HCT116 (cell line): ENCODE measurements at regions not wholly inside any gene's neighbourhood (a gene's known extent, or its start where the extent isn't known, plus 50 kb on each side); places are given as distances from the start of the nearest gene placed in this dataset.

Experiments used
- ATAC-seq: fragments of 200-7000 bp; cut with Tn5 transposase; 2 replicates; pipeline ENCODE4 v1.9.1; 2020; ENCODE audit warnings: mild to moderate bottlenecking, moderate library complexity
- BruUV-seq: library from RNA; stranded (reverse); fragments of 400-500 nt; replicated peaks from 2 replicates; lab custom pipeline; 2021; lab: Mats Ljungman, UMichigan
- CTCF ChIA-PET: fragments of 300-600 bp; sonication (Branson Sonifier 250); formaldehyde crosslinking; loops from one replicate; lab custom pipeline; 2021; ENCODE audit warnings: antibody characterized with exemption; lab: Charles Lee
- POLR2A ChIA-PET: fragments of 300-600, 350-600 bp; sonication (Branson Sonifier 250); formaldehyde crosslinking; loops from one replicate; lab custom pipeline; 2021; ENCODE audit warnings: antibody characterized with exemption; lab: Charles Lee
- RAD21 ChIA-PET, 2 experiments: fragments of 300-600 bp; sonication (Branson Sonifier 250); formaldehyde crosslinking; loops; one replicate each; lab custom pipeline; 2023; ENCODE audit warnings: low total read pairs in 2 of 2; ENCODE audit not compliant: uncharacterized antibody in 2 of 2, unreplicated experiment in 2 of 2, low non-redundant PET in 1 of 2; lab: Charles Lee
- DNase-seq: peaks from one replicate; pipeline ENCODE4 v3.0.0-alpha.2; 2010; ENCODE audit warnings: low read depth, low spot score
- H2AFZ ChIP-seq: fragments of 200-600 bp; shearing (Covaris generic), sonication (generic); 2 replicates; pipeline ENCODE4 v1.6.1; 2017; ENCODE audit warnings: low read depth, mixed run types, mixed read lengths, antibody characterized with exemption, low read length; ENCODE audit not compliant: poor library complexity, severe bottlenecking
- H3K27ac ChIP-seq: 2 replicates; pipeline ENCODE4 v1.5.1; 2012; ENCODE audit warnings: low read depth, low read length
- H3K27me3 ChIP-seq: fragments of 200-600 bp; sonication (generic); 2 replicates; pipeline ENCODE4 v1.6.1; 2016; ENCODE audit warnings: mixed run types, low read length, mixed read lengths; ENCODE audit not compliant: insufficient read depth
- H3K36me3 ChIP-seq, 2 experiments: fragments of 200-500 bp in 1 of 2; fragments of 200-600 bp in 1 of 2; sonication (Bioruptor generic) in 1 of 2; sonication (generic) in 1 of 2; 2 replicates each; pipeline versions ENCODE4 v1.5.1 to v1.6.1; 2014 to 2016; ENCODE audit warnings: low read length in 2 of 2, inconsistent platforms in 1 of 2, mixed read lengths in 1 of 2, mixed run types in 1 of 2; ENCODE audit not compliant: insufficient read depth in 2 of 2, control insufficient read depth in 1 of 2
- H3K4me1 ChIP-seq, 2 experiments: fragments of 200-600 bp in 1 of 2; sonication (generic) in 1 of 2; 2 replicates each; pipeline versions ENCODE4 v1.5.1 to v1.6.1; 2012 to 2017; ENCODE audit warnings: low read length in 2 of 2, inconsistent platforms in 1 of 2, mild to moderate bottlenecking in 1 of 2, mixed read lengths in 1 of 2, mixed run types in 1 of 2, moderate library complexity in 1 of 2; ENCODE audit not compliant: insufficient read depth in 2 of 2, control insufficient read depth in 1 of 2
- H3K4me2 ChIP-seq: fragments of 200-600 bp; sonication (generic); 2 replicates; pipeline ENCODE4 v1.6.1; 2017; ENCODE audit warnings: mixed run types, low read length, mixed read lengths
- H3K4me3 ChIP-seq, 2 experiments: fragments of 200-600 bp in 1 of 2; sonication (generic) in 1 of 2; replicated peaks in 1 of 2; 2 replicates each; pipeline ENCODE4 v1.5.1; 2011 to 2016; ENCODE audit warnings: low read length in 2 of 2, control low read depth in 1 of 2, low read depth in 1 of 2, mild to moderate bottlenecking in 1 of 2, mixed read lengths in 1 of 2, mixed run types in 1 of 2
- H3K79me2 ChIP-seq: fragments of 200-600 bp; sonication (generic); 2 replicates; pipeline ENCODE4 v1.6.1; 2017; ENCODE audit warnings: mild to moderate bottlenecking, mixed run types, low read length, moderate library complexity, mixed read lengths; ENCODE audit not compliant: insufficient read depth
- H3K9ac ChIP-seq: fragments of 200-600 bp; sonication (generic); 2 replicates; pipeline ENCODE4 v1.6.1; 2016; ENCODE audit warnings: low read length, mixed read lengths
- H3K9me2 ChIP-seq: fragments of 200-600 bp; sonication (generic), shearing (Covaris generic); 2 replicates; pipeline ENCODE4 v1.6.1; 2017; ENCODE audit warnings: mixed run types, mild to moderate bottlenecking, moderate library complexity; ENCODE audit not compliant: insufficient read depth
- H3K9me3 ChIP-seq, 2 experiments: fragments of 200-500 bp in 1 of 2; fragments of 200-600 bp in 1 of 2; sonication (Bioruptor generic) in 1 of 2; sonication (generic) in 1 of 2; 2 replicates each; pipeline ENCODE4 v1.6.1; 2014 to 2017; ENCODE audit warnings: low read length in 2 of 2, mixed read lengths in 2 of 2, inconsistent platforms in 1 of 2, low read depth in 1 of 2, mild to moderate bottlenecking in 1 of 2, mixed run types in 1 of 2, moderate library complexity in 1 of 2; ENCODE audit not compliant: control insufficient read depth in 1 of 2, insufficient read depth in 1 of 2
- H4K20me1 ChIP-seq: fragments of 200-600 bp; sonication (generic), shearing (Covaris generic); 2 replicates; pipeline ENCODE4 v1.6.1; 2017; ENCODE audit warnings: mixed run types, mild to moderate bottlenecking, moderate library complexity; ENCODE audit not compliant: insufficient read depth
- EZH2phosphoT487 ChIP-seq: fragments of 200-600 bp; IDR thresholded peaks from 2 replicates; pipeline ENCODE4 v1.6.1; 2018; ENCODE audit warnings: antibody characterized with exemption, borderline replicate concordance
- JUND ChIP-seq: IDR thresholded peaks from 2 replicates; pipeline ENCODE4 v1.6.1; 2012
- POLR2AphosphoS5 ChIP-seq: IDR thresholded peaks from 2 replicates; pipeline ENCODE4 v1.6.1; 2011; ENCODE audit warnings: mild to moderate bottlenecking, low read depth, low read length, moderate library complexity
- ZFX ChIP-seq: fragments of 450-650 bp; IDR thresholded peaks from 2 replicates; pipeline ENCODE4 v1.6.1; 2017
- intact Hi-C: fragments of 100-400 bp; cut with micrococcal nuclease; formaldehyde crosslinking; loops from 2 replicates; pipeline ENCODE4 v1.10.0; 2022
- TF ChIP-seq, protein P1 (sequence below): IDR thresholded peaks from 2 replicates; pipeline ENCODE4 v1.6.1; 2012

DNA sequence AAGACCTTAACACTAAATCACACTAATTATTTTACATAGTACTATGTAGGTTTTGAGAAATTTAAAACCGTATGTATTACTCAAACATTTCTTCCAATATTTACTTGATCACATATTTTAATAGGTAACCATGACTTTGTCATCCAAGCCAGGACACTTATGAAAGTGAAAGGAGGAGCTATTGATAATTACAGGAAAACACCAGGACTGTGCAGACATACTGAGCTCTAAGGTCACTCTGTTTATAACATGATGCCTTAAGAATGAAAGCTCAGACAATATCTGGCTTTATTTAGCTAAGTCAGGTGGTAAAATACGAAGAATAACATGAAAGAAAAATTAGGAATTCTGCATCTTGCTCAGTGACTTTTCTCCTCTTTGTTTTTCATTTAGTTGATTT is 216.0 kb upstream of the NANOGP8 start:
- H3K4me3 ChIP-seq = no peak overlapping the region
- H3K27ac ChIP-seq = no peak overlapping the region
- H3K79me2 ChIP-seq = no peaks in the 10 kb centered on the region
- H4K20me1 ChIP-seq = no peaks in the 10 kb centered on the region
- H3K4me1 ChIP-seq = peaks cover 13 to 18% of the 10 kb centered on the region in 2 experiments
- ChIA-PET CTCF (no interaction called here), POLR2A (no interaction called here), RAD21 (no interaction called here)
- no TSS peak for BruUV-seq
- no peak overlapping the region for H3K4me2 ChIP-seq
- no peaks in the 10 kb centered on the region for H3K36me3 ChIP-seq
- no peaks in the 10 kb centered on the region for H3K27me3 ChIP-seq
- intact Hi-C loops = no loop called here
- H2AFZ ChIP-seq = no peak overlapping the region
- no peak overlapping the region for H3K9ac ChIP-seq
- ATAC-seq = no peak
- DNase-seq = no peak
- H3K9me3 ChIP-seq = no peaks in the 10 kb centered on the region
- no peaks in the 10 kb centered on the region for H3K9me2 ChIP-seq
- no peak for TF ChIP-seq EZH2phosphoT487

DNA sequence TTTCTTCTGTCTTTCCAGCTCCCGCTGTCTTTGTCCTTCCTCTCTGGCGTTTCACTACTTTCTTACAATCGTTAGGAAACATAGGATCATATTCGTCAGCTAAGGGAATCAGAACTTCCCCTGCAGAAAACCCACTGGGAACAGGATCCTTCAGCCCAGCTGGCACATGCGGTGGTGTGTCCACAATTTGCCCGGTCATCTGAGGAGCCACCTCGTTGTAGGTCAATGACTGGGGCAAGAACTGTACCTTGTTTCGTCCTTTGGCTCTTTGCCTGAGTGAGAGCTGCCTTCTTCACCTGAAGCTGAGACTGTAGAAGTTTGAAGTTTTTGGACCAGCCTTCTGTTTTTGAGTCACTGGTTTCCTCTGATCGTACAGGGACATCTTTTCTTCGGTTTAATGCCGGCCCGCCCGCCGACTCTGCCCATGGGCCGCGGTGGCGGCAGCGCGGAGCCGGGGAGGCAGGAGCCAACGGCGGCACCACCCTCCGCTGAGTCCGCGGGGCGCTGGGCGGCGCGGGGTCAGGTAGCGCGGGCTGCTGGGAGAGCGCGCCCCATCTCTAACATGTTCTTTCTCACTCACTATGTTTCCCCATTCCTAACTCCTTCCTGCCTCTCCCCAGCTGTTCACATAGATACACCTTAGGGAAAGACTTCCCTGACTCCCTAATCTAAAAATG is 214.1 kb upstream of the NANOGP8 start:
- H2AFZ ChIP-seq = no peak overlapping the region
- ChIA-PET RAD21 (no interaction called here), CTCF (no interaction called here), POLR2A (interaction anchor here (1.3 kb wide), 1 partner anchor 128 kb away, joined by 3 read pairs; no protein-coding TSS in a partner anchor)
- H3K4me3 ChIP-seq = no peak overlapping the region
- peaks cover under 1 to 2% of the 10 kb centered on the region in 2 experiments; a peak in 2 of 4 replicates for H3K4me1 ChIP-seq
- H3K27ac ChIP-seq = no peak overlapping the region
- H3K27me3 ChIP-seq = no peaks in the 10 kb centered on the region
- no peaks in the 10 kb centered on the region for H4K20me1 ChIP-seq
- no peak overlapping the region for H3K4me2 ChIP-seq
- BruUV-seq = no TSS peak
- ATAC-seq (no peak), DNase-seq (no peak)
- H3K9me2 ChIP-seq = no peaks in the 10 kb centered on the region
- no peaks in the 10 kb centered on the region for H3K79me2 ChIP-seq
- intact Hi-C loops = no loop called here
- no peak for TF ChIP-seq JUND
- TF ChIP-seq ZFX = no peak
- no peak for TF ChIP-seq POLR2AphosphoS5
- TF ChIP-seq, protein P1, sequence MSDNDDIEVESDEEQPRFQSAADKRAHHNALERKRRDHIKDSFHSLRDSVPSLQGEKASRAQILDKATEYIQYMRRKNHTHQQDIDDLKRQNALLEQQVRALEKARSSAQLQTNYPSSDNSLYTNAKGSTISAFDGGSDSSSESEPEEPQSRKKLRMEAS = no peak
- H3K36me3 ChIP-seq = no peaks in the 10 kb centered on the region; a peak in 1 of 4 replicates
- no peak overlapping the region for H3K9ac ChIP-seq
- H3K9me3 ChIP-seq = no peaks in the 10 kb centered on the region
